IMR-90 (cell line): ENCODE measurements at regions not wholly inside any gene's neighbourhood (a gene's known extent, or its start where the extent isn't known, plus 50 kb on each side); places are given as distances from the start of the nearest gene placed in this dataset.

Experiments used
- ATAC-seq: fragments of 200-7000 bp; cut with Tn5 transposase; 2 replicates; pipeline ENCODE4 v1.9.1; 2020; ENCODE audit warnings: low read depth, mild to moderate bottlenecking, moderate library complexity
- BruUV-seq: library from RNA; stranded (reverse); fragments of 400-500 nt; replicated peaks from 2 replicates; lab custom pipeline; 2021; lab: Mats Ljungman, UMichigan
- CTCF ChIA-PET: fragments of 300-600 bp; formaldehyde crosslinking; extraction: SDS; loops from one replicate; lab custom pipeline; 2021; ENCODE audit warnings: antibody characterized with exemption; lab: Yijun Ruan, JAX
- POLR2A ChIA-PET: fragments of 300-600 bp; sonication (Branson Sonifier 250); formaldehyde crosslinking; loops from one replicate; lab custom pipeline; 2022; ENCODE audit warnings: antibody characterized with exemption; ENCODE audit not compliant: unreplicated experiment; lab: Charles Lee
- DNase-seq: peaks from one replicate; pipeline ENCODE4 v3.0.0; 2013
- H2AFZ ChIP-seq: replicated peaks from 2 replicates; pipeline ENCODE3; 2013; ENCODE audit warnings: low read length, mild to moderate bottlenecking; ENCODE audit not compliant: poor library complexity
- H2AK5ac ChIP-seq: 2 replicates; pipeline ENCODE4 v1.6.1; 2013; ENCODE audit warnings: low read depth, low read length, inconsistent platforms
- H2AK9ac ChIP-seq: replicated peaks from 2 replicates; pipeline ENCODE3; 2013; ENCODE audit warnings: mild to moderate bottlenecking, low read depth, low read length, moderate library complexity; ENCODE audit not compliant: poor library complexity
- H2BK120ac ChIP-seq: 2 replicates; pipeline ENCODE4 v1.6.1; 2013; ENCODE audit warnings: low read depth, low read length, inconsistent platforms
- H2BK15ac ChIP-seq: 3 replicates; pipeline ENCODE4 v1.6.1; 2013; ENCODE audit warnings: low read depth, low read length, inconsistent platforms
- H2BK20ac ChIP-seq: 2 replicates; pipeline ENCODE4 v1.6.1; 2013; ENCODE audit warnings: low read depth, mild to moderate bottlenecking, inconsistent platforms, low read length, moderate library complexity
- H2BK5ac ChIP-seq: 2 replicates; pipeline ENCODE4 v1.6.1; 2013; ENCODE audit warnings: mild to moderate bottlenecking, low read depth, low read length, inconsistent platforms; ENCODE audit not compliant: poor library complexity, severe bottlenecking
- H3K14ac ChIP-seq: replicated peaks from 2 replicates; pipeline ENCODE4 v1.6.1; 2013; ENCODE audit warnings: low read depth, low read length, inconsistent platforms
- H3K18ac ChIP-seq: 2 replicates; pipeline ENCODE4 v1.6.1; 2013; ENCODE audit warnings: low read depth, low read length, control low read depth
- H3K23ac ChIP-seq: 2 replicates; pipeline ENCODE4 v1.6.1; 2013; ENCODE audit warnings: low read depth, low read length, inconsistent platforms
- H3K27ac ChIP-seq: 2 replicates; pipeline ENCODE4 v1.5.1; 2013; ENCODE audit warnings: mild to moderate bottlenecking, control low read depth, low read length; ENCODE audit not compliant: insufficient read depth
- H3K27me3 ChIP-seq: 2 replicates; pipeline ENCODE4 v1.6.1; 2013; ENCODE audit warnings: low read length; ENCODE audit not compliant: control insufficient read depth, insufficient read depth
- H3K36me3 ChIP-seq: 2 replicates; pipeline ENCODE4 v1.6.1; 2013; ENCODE audit warnings: low read length, mixed read lengths; ENCODE audit not compliant: control insufficient read depth, insufficient read depth
- H3K4ac ChIP-seq: 2 replicates; pipeline ENCODE4 v1.6.1; 2013; ENCODE audit warnings: low read depth, low read length, inconsistent platforms
- H3K4me1 ChIP-seq: 2 replicates; pipeline ENCODE4 v1.6.1; 2013; ENCODE audit warnings: low read length, mixed read lengths; ENCODE audit not compliant: control insufficient read depth, insufficient read depth
- H3K4me2 ChIP-seq: 2 replicates; pipeline ENCODE4 v1.6.1; 2013; ENCODE audit warnings: low read depth, mild to moderate bottlenecking, control low read depth, low read length, moderate library complexity
- H3K4me3 ChIP-seq: 2 replicates; pipeline ENCODE4 v1.5.1; 2013; ENCODE audit warnings: low read depth, mild to moderate bottlenecking, control low read depth, low read length, moderate library complexity; ENCODE audit not compliant: insufficient read depth
- H3K56ac ChIP-seq: 2 replicates; pipeline ENCODE4 v1.6.1; 2013; ENCODE audit warnings: low read length, inconsistent platforms; ENCODE audit not compliant: insufficient read depth; ENCODE audit errors: extremely low read depth
- H3K79me1 ChIP-seq, 2 experiments: 2 replicates each; pipeline ENCODE4 v1.6.1; 2013; ENCODE audit warnings: low read length in 2 of 2, inconsistent platforms in 1 of 2, low read depth in 1 of 2
- H3K9ac ChIP-seq: 2 replicates; pipeline ENCODE4 v1.6.1; 2013; ENCODE audit warnings: low read depth, low read length, control low read depth
- H3K9me1 ChIP-seq: 2 replicates; pipeline ENCODE4 v1.6.1; 2013; ENCODE audit warnings: low read length, inconsistent platforms; ENCODE audit not compliant: insufficient read depth
- H3K9me3 ChIP-seq: 2 replicates; pipeline ENCODE4 v1.6.1; 2013; ENCODE audit warnings: low read length; ENCODE audit not compliant: control insufficient read depth, insufficient read depth
- H4K20me1 ChIP-seq: 2 replicates; pipeline ENCODE4 v1.6.1; 2013; ENCODE audit warnings: low read length, inconsistent platforms; ENCODE audit not compliant: insufficient read depth
- H4K5ac ChIP-seq: 2 replicates; pipeline ENCODE4 v1.6.1; 2013; ENCODE audit warnings: mild to moderate bottlenecking, low read depth, low read length, control low read depth
- H4K8ac ChIP-seq, 2 experiments: 2 replicates each; pipeline ENCODE4 v1.6.1; 2013; ENCODE audit warnings: low read depth in 2 of 2, low read length in 2 of 2, control low read depth in 1 of 2, inconsistent platforms in 1 of 2
- H4K91ac ChIP-seq: 2 replicates; pipeline ENCODE4 v1.6.1; 2013; ENCODE audit warnings: low read depth, low read length, inconsistent platforms; ENCODE audit not compliant: insufficient read depth
- CEBPB ChIP-seq: IDR thresholded peaks from 2 replicates; pipeline ENCODE4 v1.6.1; 2012; ENCODE audit warnings: low read depth, low read length, improper control_type of control experiment
- MAZ ChIP-seq: IDR thresholded peaks from 2 replicates; pipeline ENCODE4 v1.6.1; 2012; ENCODE audit warnings: low read depth, mild to moderate bottlenecking, low read length, improper control_type of control experiment, moderate library complexity, borderline replicate concordance
- RAD21 ChIP-seq: IDR thresholded peaks from 2 replicates; pipeline ENCODE4 v1.6.1; 2012; ENCODE audit warnings: low read length, improper control_type of control experiment
- RFX5 ChIP-seq: IDR thresholded peaks from 2 replicates; pipeline ENCODE4 v1.8.0; 2012; ENCODE audit warnings: low read depth, mild to moderate bottlenecking, low read length, moderate library complexity
- WGBS, 2 experiments: methylation state at CpG; one replicate each; pipeline versions ENCODE4 v1.1.5 to v1.1.7; 2013; ENCODE audit warnings: missing lambda C conversion rate in 2 of 2; ENCODE audit not compliant: insufficient read length in 1 of 2; ENCODE audit errors: extremely low coverage in 2 of 2; 5-methylcytosine and 5-hydroxymethylcytosine counted together
- dilution Hi-C: fragments of 300-500 bp; cut with HindIII; formaldehyde crosslinking; loops from one replicate; pipeline ENCODE4 v1.14.3; 2018; ENCODE audit warnings: low sequenced_read_pairs; ENCODE audit not compliant: unreplicated experiment
- in situ Hi-C: fragments of 300-500 bp; cut with MboI; formaldehyde crosslinking; loops from 3 replicates; pipeline ENCODE4 v1.14.3; 2019; ENCODE audit warnings: low sequenced_read_pairs, inconsistent platforms, mixed read lengths
- intact Hi-C: fragments of 100-400 bp; cut with micrococcal nuclease; formaldehyde crosslinking; loops from 2 replicates; pipeline ENCODE4 v1.10.0; 2022

GRCh38 chr19:34847393-34847792, 74.4 kb upstream of the ZNF599 start:
- no peaks in the 10 kb centered on the region for H3K9me1 ChIP-seq
- no peak overlapping the region for H3K56ac ChIP-seq
- H4K5ac ChIP-seq = no peak overlapping the region
- H4K8ac ChIP-seq = no peak overlapping the region
- no peak overlapping the region for H3K23ac ChIP-seq
- no peak overlapping the region for H2BK15ac ChIP-seq
- H2AK9ac ChIP-seq = no peak overlapping the region
- in situ Hi-C loops (no loop called here), dilution Hi-C loops (no loop called here), intact Hi-C loops (no loop called here)
- no peak overlapping the region for H3K9ac ChIP-seq
- WGBS, 2 experiments = 61% methylated on average over 5 of the region's 6 CpGs; no CpG with 5 or more reads in 1 of the 2 experiments
- no peak overlapping the region for H2AK5ac ChIP-seq
- ChIA-PET CTCF (no interaction called here), POLR2A (no interaction called here)
- H3K36me3 ChIP-seq = no peaks in the 10 kb centered on the region
- H3K4me3 ChIP-seq = no peak overlapping the region
- no peaks in the 10 kb centered on the region for H3K27me3 ChIP-seq
- no peak overlapping the region for H4K91ac ChIP-seq
- TF ChIP-seq RAD21 (no peak), CEBPB (no peak), MAZ (no peak), RFX5 (no peak)
- no peak overlapping the region for H3K4ac ChIP-seq
- H3K4me2 ChIP-seq = no peak overlapping the region
- H3K9me3 ChIP-seq = no peaks in the 10 kb centered on the region
- no peaks in the 10 kb centered on the region for H4K20me1 ChIP-seq
- H3K18ac ChIP-seq = no peak overlapping the region
- H3K27ac ChIP-seq = no peak overlapping the region
- BruUV-seq = no TSS peak
- no peak overlapping the region for H2BK120ac ChIP-seq
- H2BK20ac ChIP-seq = no peak overlapping the region
- H3K14ac ChIP-seq = no peak overlapping the region
- no peak overlapping the region for H2BK5ac ChIP-seq
- ATAC-seq (no peak), DNase-seq (no peak)
- no peaks in the 10 kb centered on the region for H3K79me1 ChIP-seq
- H3K4me1 ChIP-seq = no peaks in the 10 kb centered on the region
- no peak overlapping the region for H2AFZ ChIP-seq
